ENCODE measurements at regions not wholly inside any gene's neighbourhood (a gene's known extent, or its start where the extent isn't known, plus 50 kb on each side); places are given as distances from the start of the nearest gene placed in this dataset.

- TF ChIP-seq POLR2A (IDR thresholded peaks at IDR 0.05; ENCODE audit: low read depth, low read length) (no peak), SPI1 (IDR thresholded peaks at IDR 0.05; ENCODE audit: low read depth, low read length) (no peak), POLR2AphosphoS5 (IDR thresholded peaks at IDR 0.05; ENCODE audit: low read depth, low read length) (no peak)
Observed at GRCh38 chr7:46024263-46024916, 103.3 kb upstream of the IGFBP3 start.
